NCI-H187 treated with DMSO at 0.1 percent for 48 hours (cell line): ENCODE measurements at regions not wholly inside any gene's neighbourhood (a gene's known extent, or its start where the extent isn't known, plus 50 kb on each side); places are given as distances from the start of the nearest gene placed in this dataset.
"Not testable (repeated sequence)": the region's sequence is repeated elsewhere in the genome, so short reads cannot be mapped to it uniquely, and the experiment has no call there.

ENCODE experiments used
- DNase-seq: peaks from one replicate; lab custom pipeline; 2025; lab: John Stamatoyannopoulos, UW

GRCh38 chr4:83213640-83214039 is 71.0 kb downstream of the COQ2 start:
- DNase-seq, result no peak

GRCh38 chr4:83212041-83212851 is 72.4 kb downstream of the COQ2 start:
- DNase-seq, result no peak

- DNase-seq, result no peak
Measured at GRCh38 chr4:83209419-83209818, 75.2 kb downstream of the COQ2 start.

- no peak for DNase-seq
Measured at GRCh38 chr4:83208371-83209365, 75.9 kb downstream of the COQ2 start.

- DNase-seq, result no peak
Measured at GRCh38 chr4:83207497-83208101, 77.0 kb downstream of the COQ2 start.

- DNase-seq, result no peak
Measured at GRCh38 chr4:83205760-83206159, 78.8 kb downstream of the COQ2 start.

- DNase-seq, result no peak
Measured at GRCh38 chr4:83204731-83205130, 79.9 kb downstream of the COQ2 start.

GRCh38 chr4:83201761-83202160 is 82.8 kb downstream of the COQ2 start:
- no peak for DNase-seq

- no peak for DNase-seq
Measured at GRCh38 chr4:83197555-83198235, 83.2 kb upstream of the PLAC8 start.

GRCh38 chr4:83196921-83197320 is 82.4 kb upstream of the PLAC8 start:
- DNase-seq, result no peak

GRCh38 chr4:83195269-83195668 is 80.7 kb upstream of the PLAC8 start:
- DNase-seq, result no peak

- DNase-seq, result not testable (repeated sequence)
Measured at GRCh38 chr4:83194588-83194987, 80.1 kb upstream of the PLAC8 start.

- DNase-seq, result no peak
Measured at GRCh38 chr4:83192634-83193033, 78.1 kb upstream of the PLAC8 start.

- DNase-seq, result no peak
Measured at GRCh38 chr4:83191026-83191425, 76.5 kb upstream of the PLAC8 start.

GRCh38 chr4:83189631-83190136 is 75.2 kb upstream of the PLAC8 start:
- no peak for DNase-seq

GRCh38 chr4:83180431-83180968 is 66.0 kb upstream of the PLAC8 start:
- DNase-seq, result no peak

GRCh38 chr4:83179205-83179604 is 64.7 kb upstream of the PLAC8 start:
- peak; percentile 16 for DNase-seq

- no peak for DNase-seq
Measured at GRCh38 chr4:83178029-83178428, 63.5 kb upstream of the PLAC8 start.

GRCh38 chr4:83177182-83177581 is 62.7 kb upstream of the PLAC8 start:
- no peak for DNase-seq

GRCh38 chr4:83174844-83175414 is 60.4 kb upstream of the PLAC8 start:
- no peak for DNase-seq

GRCh38 chr4:83172371-83172770 is 57.8 kb upstream of the PLAC8 start:
- DNase-seq, result no peak
